Trophoblast cell (in vitro differentiated cells and primary cell): ENCODE measurements at regions not wholly inside any gene's neighbourhood (a gene's known extent, or its start where the extent isn't known, plus 50 kb on each side); places are given as distances from the start of the nearest gene placed in this dataset.

Experiments used
- DNase-seq, 2 donors: peaks; one replicate each; pipeline ENCODE4 v3.0.0-alpha.2; 2016
- H2AFZ ChIP-seq: 2 replicates; pipeline ENCODE4 v1.6.1; 2013; ENCODE audit warnings: low read length, moderate library complexity, mild to moderate bottlenecking; ENCODE audit not compliant: insufficient read depth, poor library complexity
- H2AK5ac ChIP-seq: 2 replicates; pipeline ENCODE4 v1.6.1; 2013; ENCODE audit warnings: mild to moderate bottlenecking, low read length
- H2BK120ac ChIP-seq: 2 replicates; pipeline ENCODE4 v1.6.1; 2013; ENCODE audit warnings: low read length, mild to moderate bottlenecking, moderate library complexity; ENCODE audit not compliant: insufficient read depth, poor library complexity
- H2BK12ac ChIP-seq: 2 replicates; pipeline ENCODE4 v1.6.1; 2013; ENCODE audit warnings: mild to moderate bottlenecking, low read length, moderate library complexity
- H2BK5ac ChIP-seq: 2 replicates; pipeline ENCODE4 v1.6.1; 2013; ENCODE audit warnings: low read length, low read depth, moderate library complexity, mild to moderate bottlenecking; ENCODE audit not compliant: poor library complexity
- H3K14ac ChIP-seq: 2 replicates; pipeline ENCODE4 v1.6.1; 2013; ENCODE audit warnings: mild to moderate bottlenecking, low read length
- H3K18ac ChIP-seq: 2 replicates; pipeline ENCODE4 v1.6.1; 2013; ENCODE audit warnings: mild to moderate bottlenecking, low read length
- H3K23ac ChIP-seq: 2 replicates; pipeline ENCODE4 v1.6.1; 2013; ENCODE audit warnings: low read length
- H3K27ac ChIP-seq: 2 replicates; pipeline ENCODE4 v1.5.1; 2013; ENCODE audit warnings: low read depth, mild to moderate bottlenecking, inconsistent platforms, low read length, moderate library complexity
- H3K27me3 ChIP-seq: 2 replicates; pipeline ENCODE4 v1.6.1; 2013; ENCODE audit warnings: inconsistent platforms, mild to moderate bottlenecking, low read length, moderate library complexity; ENCODE audit not compliant: insufficient read depth
- H3K36me3 ChIP-seq, 2 experiments: 1 replicate in 1 of 2; 2 replicates in 1 of 2; pipeline ENCODE4 v1.6.1; 2013; ENCODE audit warnings: low read length in 2 of 2, mild to moderate bottlenecking in 2 of 2, moderate library complexity in 1 of 2; ENCODE audit not compliant: insufficient read depth in 2 of 2, control insufficient read depth in 1 of 2
- H3K4ac ChIP-seq: 2 replicates; pipeline ENCODE4 v1.6.1; 2013; ENCODE audit warnings: low read depth, mild to moderate bottlenecking, low read length, moderate library complexity
- H3K4me1 ChIP-seq, 2 experiments: 1 replicate in 1 of 2; 2 replicates in 1 of 2; pipeline ENCODE4 v1.6.1; 2013; ENCODE audit warnings: low read length in 2 of 2, mild to moderate bottlenecking in 2 of 2, moderate library complexity in 1 of 2; ENCODE audit not compliant: insufficient read depth in 2 of 2, control insufficient read depth in 1 of 2
- H3K4me2 ChIP-seq: 2 replicates; pipeline ENCODE4 v1.6.1; 2013; ENCODE audit warnings: inconsistent platforms, mild to moderate bottlenecking, low read length, moderate library complexity
- H3K4me3 ChIP-seq: 2 replicates; pipeline ENCODE4 v1.5.1; 2013; ENCODE audit warnings: mild to moderate bottlenecking, low read depth, low read length, inconsistent platforms
- H3K79me1 ChIP-seq: one replicate; pipeline ENCODE4 v1.6.1; 2013; ENCODE audit warnings: low read length
- H3K79me2 ChIP-seq: 2 replicates; pipeline ENCODE4 v1.6.1; 2013; ENCODE audit warnings: low read length, mild to moderate bottlenecking; ENCODE audit not compliant: control insufficient read depth, insufficient read depth, poor library complexity
- H3K9ac ChIP-seq: 2 replicates; pipeline ENCODE4 v1.6.1; 2013; ENCODE audit warnings: mild to moderate bottlenecking, low read length
- H3K9me3 ChIP-seq: 2 replicates; pipeline ENCODE4 v1.6.1; 2013; ENCODE audit warnings: low read depth, mild to moderate bottlenecking, control low read depth, inconsistent platforms, low read length; ENCODE audit not compliant: insufficient read depth
- H4K12ac ChIP-seq: 2 replicates; pipeline ENCODE4 v1.6.1; 2013; ENCODE audit warnings: low read depth, mild to moderate bottlenecking, low read length, moderate library complexity
- H4K8ac ChIP-seq: 2 replicates; pipeline ENCODE4 v1.6.1; 2013; ENCODE audit warnings: low read depth, mild to moderate bottlenecking, low read length, moderate library complexity
- H4K91ac ChIP-seq: one replicate; pipeline ENCODE4 v1.6.1; 2013; ENCODE audit warnings: low read depth, mild to moderate bottlenecking, low read length, moderate library complexity
- WGBS: extraction: QIAGEN DNeasy Blood & Tissue Kit; methylation state at CpG from one replicate; pipeline ENCODE4 v1.1.7; 2013; ENCODE audit warnings: missing lambda C conversion rate; ENCODE audit not compliant: insufficient read length, insufficient coverage; ENCODE audit errors: extremely low coverage; 5-methylcytosine and 5-hydroxymethylcytosine counted together

GRCh38 chr2:146771531-146771930 is 1073.3 kb upstream of the ACVR2A start:
- H2BK12ac ChIP-seq: no peak overlapping the region
- H2BK120ac ChIP-seq: no peak overlapping the region
- H3K79me1 ChIP-seq: no peaks in the 10 kb centered on the region
- DNase-seq: no peak
- H3K4me1 ChIP-seq: peaks cover 0 to 2% of the 10 kb centered on the region in 2 experiments
- no CpG with 5 or more reads among the region's 2 CpGs for whole genome bisulfite sequencing
- no peaks in the 10 kb centered on the region for H3K36me3 ChIP-seq
- no peaks in the 10 kb centered on the region for H3K9me3 ChIP-seq
- H3K4me2 ChIP-seq: no peak overlapping the region
- no peak overlapping the region for H3K14ac ChIP-seq
- no peak overlapping the region for H3K27ac ChIP-seq
- H3K18ac ChIP-seq: no peak overlapping the region
- no peaks in the 10 kb centered on the region for H3K27me3 ChIP-seq
- no peak overlapping the region for H2BK5ac ChIP-seq
- no peak overlapping the region for H3K23ac ChIP-seq
- H3K4ac ChIP-seq: no peak overlapping the region
- no peak overlapping the region for H3K4me3 ChIP-seq
- H2AK5ac ChIP-seq: no peak overlapping the region
- no peak overlapping the region for H3K9ac ChIP-seq
- no peak overlapping the region for H4K12ac ChIP-seq
- no peaks in the 10 kb centered on the region for H3K79me2 ChIP-seq
- H4K91ac ChIP-seq: no peak overlapping the region
- no peak overlapping the region for H2AFZ ChIP-seq
- H4K8ac ChIP-seq: no peak overlapping the region

GRCh38 chr2:146764301-146764700 is 1080.5 kb upstream of the ACVR2A start:
- no peak overlapping the region for H2AK5ac ChIP-seq
- H3K4me2 ChIP-seq: no peak overlapping the region
- no peak overlapping the region for H3K27ac ChIP-seq
- H3K9ac ChIP-seq: no peak overlapping the region
- no peak overlapping the region for H4K8ac ChIP-seq
- H4K12ac ChIP-seq: no peak overlapping the region
- no peak overlapping the region for H3K14ac ChIP-seq
- no peaks in the 10 kb centered on the region for H3K9me3 ChIP-seq
- no CpG with 5 or more reads among the region's 4 CpGs for WGBS
- no peak overlapping the region for H2BK120ac ChIP-seq
- H3K4me3 ChIP-seq: no peak overlapping the region
- no peaks in the 10 kb centered on the region for H3K79me1 ChIP-seq
- H3K4ac ChIP-seq: no peak overlapping the region
- no peak overlapping the region for H3K18ac ChIP-seq
- peak; percentile 17 to 66 for DNase-seq
- H3K4me1 ChIP-seq: no peaks in the 10 kb centered on the region
- H3K23ac ChIP-seq: no peak overlapping the region
- H4K91ac ChIP-seq: no peak overlapping the region
- no peaks in the 10 kb centered on the region for H3K36me3 ChIP-seq
- no peak overlapping the region for H2BK12ac ChIP-seq
- H2BK5ac ChIP-seq: no peak overlapping the region
- H2AFZ ChIP-seq: no peak overlapping the region
- no peaks in the 10 kb centered on the region for H3K27me3 ChIP-seq
- H3K79me2 ChIP-seq: no peaks in the 10 kb centered on the region

- Histone ChIP-seq H4K12ac (no peak overlapping the region), H3K4me2 (no peak overlapping the region), H2BK12ac (no peak overlapping the region), H3K9me3 (no peaks in the 10 kb centered on the region), H2AK5ac (no peak overlapping the region), H3K27me3 (no peaks in the 10 kb centered on the region), H3K4me1 (no peaks in the 10 kb centered on the region), H3K36me3 (no peaks in the 10 kb centered on the region), H4K8ac (no peak overlapping the region), H2AFZ (no peak overlapping the region), H3K79me1 (no peaks in the 10 kb centered on the region), H2BK120ac (no peak overlapping the region), H3K14ac (no peak overlapping the region), H3K4me3 (no peak overlapping the region), H3K18ac (no peak overlapping the region), H2BK5ac (no peak overlapping the region), H3K79me2 (no peaks in the 10 kb centered on the region), H3K27ac (no peak overlapping the region), H3K23ac (no peak overlapping the region), H4K91ac (no peak overlapping the region), H3K4ac (no peak overlapping the region), H3K9ac (no peak overlapping the region)
- no CpG with 5 or more reads among the region's 2 CpGs for WGBS
- peak in 1 of 2 donors; percentile 35 for DNase-seq
Measured at GRCh38 chr2:146762786-146763185, 1082.0 kb upstream of the ACVR2A start.

- no peak overlapping the region for H3K4ac ChIP-seq
- no peak overlapping the region for H2AK5ac ChIP-seq
- H3K23ac ChIP-seq: no peak overlapping the region
- no peak overlapping the region for H3K9ac ChIP-seq
- H4K91ac ChIP-seq: no peak overlapping the region
- no peaks in the 10 kb centered on the region for H3K79me1 ChIP-seq
- H3K79me2 ChIP-seq: no peaks in the 10 kb centered on the region
- H3K14ac ChIP-seq: no peak overlapping the region
- no peak overlapping the region for H2BK12ac ChIP-seq
- no peak overlapping the region for H3K27ac ChIP-seq
- WGBS: 100% methylated on average over 2 of the region's 4 CpGs
- H3K18ac ChIP-seq: no peak overlapping the region
- no peak for DNase-seq
- H2AFZ ChIP-seq: no peak overlapping the region
- no peak overlapping the region for H3K4me2 ChIP-seq
- no peak overlapping the region for H2BK5ac ChIP-seq
- H3K9me3 ChIP-seq: no peaks in the 10 kb centered on the region
- H3K4me1 ChIP-seq: no peaks in the 10 kb centered on the region
- H4K12ac ChIP-seq: no peak overlapping the region
- no peak overlapping the region for H4K8ac ChIP-seq
- no peaks in the 10 kb centered on the region for H3K27me3 ChIP-seq
- H3K36me3 ChIP-seq: no peaks in the 10 kb centered on the region
- H2BK120ac ChIP-seq: no peak overlapping the region
- H3K4me3 ChIP-seq: no peak overlapping the region
Measured at GRCh38 chr2:146754606-146755005, 1090.2 kb upstream of the ACVR2A start.
